GM12865 (cell line): ENCODE measurements at regions not wholly inside any gene's neighbourhood (a gene's known extent, or its start where the extent isn't known, plus 50 kb on each side); places are given as distances from the start of the nearest gene placed in this dataset.

ENCODE experiments used
- DNase-seq: peaks from one replicate; pipeline ENCODE4 v3.0.0; 2010; ENCODE audit warnings: low read depth
- H3K4me3 ChIP-seq: 2 replicates; pipeline ENCODE4 v1.5.1; 2011; ENCODE audit warnings: mild to moderate bottlenecking, low read depth, low read length, control low read depth
- CTCF ChIP-seq: IDR thresholded peaks from 2 replicates; pipeline ENCODE4 v1.5.1; 2011; ENCODE audit warnings: low read length, control low read depth, low read depth, inconsistent platforms; ENCODE audit not compliant: insufficient read depth; ENCODE audit errors: missing control alignments

GRCh38 chr3:8266730-8267131, 234.9 kb upstream of the LMCD1 start:
- no peak overlapping the region for H3K4me3 ChIP-seq
- DNase-seq: no peak
- no peak for TF ChIP-seq CTCF

- no peak for DNase-seq
- no peak for TF ChIP-seq CTCF
- H3K4me3 ChIP-seq: no peak overlapping the region
These were observed 228.1 kb upstream of the LMCD1 start for GRCh38 chr3:8273479-8273878.

- no peak for DNase-seq
- H3K4me3 ChIP-seq: no peak overlapping the region
- TF ChIP-seq CTCF: no peak
These were observed 225.6 kb upstream of the LMCD1 start for GRCh38 chr3:8276056-8276455.

GRCh38 chr3:8276506-8276905, 225.1 kb upstream of the LMCD1 start:
- TF ChIP-seq CTCF: no peak
- no peak for DNase-seq
- H3K4me3 ChIP-seq: no peak overlapping the region

- TF ChIP-seq CTCF: no peak
- no peak for DNase-seq
- no peak overlapping the region for H3K4me3 ChIP-seq
These were observed 223.2 kb upstream of the LMCD1 start for GRCh38 chr3:8278448-8278847.

- TF ChIP-seq CTCF: no peak
- H3K4me3 ChIP-seq: no peak overlapping the region
- DNase-seq: no peak
These were observed 222.1 kb upstream of the LMCD1 start for GRCh38 chr3:8279476-8279875.

GRCh38 chr3:8279886-8280550, 221.6 kb upstream of the LMCD1 start:
- no peak for DNase-seq
- H3K4me3 ChIP-seq: no peak overlapping the region
- TF ChIP-seq CTCF: no peak
